ENCODE measurements at regions not wholly inside any gene's neighbourhood (a gene's known extent, or its start where the extent isn't known, plus 50 kb on each side); places are given as distances from the start of the nearest gene placed in this dataset.
"Not testable (repeated sequence)": the region's sequence is repeated elsewhere in the genome, so short reads cannot be mapped to it uniquely, and the experiment has no call there.

- DNase-seq (ENCODE audit: low read depth, low spot score) = no peak
- in situ Hi-C loops (cut with HindIII; ENCODE audit: low pct_unique_long_range_greater_than_20kb, low sequenced_read_pairs) = no loop called here
These were observed 478.1 kb upstream of the CHORDC1 start for GRCh38 chr11:90700789-90701439.

GRCh38 chr11:90699791-90700400 lies 477.0 kb upstream of the CHORDC1 start:
- no peak for DNase-seq (ENCODE audit: low read depth, low spot score)
- in situ Hi-C loops (cut with HindIII; ENCODE audit: low pct_unique_long_range_greater_than_20kb, low sequenced_read_pairs) = no loop called here

- in situ Hi-C loops (cut with HindIII; ENCODE audit: low pct_unique_long_range_greater_than_20kb, low sequenced_read_pairs) = no loop called here
- no peak for DNase-seq (ENCODE audit: low read depth, low spot score)
These were observed 475.4 kb upstream of the CHORDC1 start for GRCh38 chr11:90698238-90698637.

GRCh38 chr11:90675496-90675895 lies 452.6 kb upstream of the CHORDC1 start:
- in situ Hi-C loops (cut with HindIII; ENCODE audit: low pct_unique_long_range_greater_than_20kb, low sequenced_read_pairs); DNase-seq (ENCODE audit: low read depth, low spot score): not testable (repeated sequence)

GRCh38 chr11:90669094-90669493 lies 446.2 kb upstream of the CHORDC1 start:
- no peak for DNase-seq (ENCODE audit: low read depth, low spot score)
- in situ Hi-C loops (cut with HindIII; ENCODE audit: low pct_unique_long_range_greater_than_20kb, low sequenced_read_pairs) = no loop called here

- no peak for DNase-seq (ENCODE audit: low read depth, low spot score)
- in situ Hi-C loops (cut with HindIII; ENCODE audit: low pct_unique_long_range_greater_than_20kb, low sequenced_read_pairs) = no loop called here
These were observed 445.7 kb upstream of the CHORDC1 start for GRCh38 chr11:90668502-90668901.

- in situ Hi-C loops (cut with HindIII; ENCODE audit: low pct_unique_long_range_greater_than_20kb, low sequenced_read_pairs) = no loop called here
- DNase-seq (ENCODE audit: low read depth, low spot score) = no peak
These were observed 438.4 kb upstream of the CHORDC1 start for GRCh38 chr11:90661233-90661632.

GRCh38 chr11:90656171-90656570 lies 433.3 kb upstream of the CHORDC1 start:
- in situ Hi-C loops (cut with HindIII; ENCODE audit: low pct_unique_long_range_greater_than_20kb, low sequenced_read_pairs) = no loop called here

GRCh38 chr11:90650153-90650552 lies 427.3 kb upstream of the CHORDC1 start:
- in situ Hi-C loops (cut with HindIII; ENCODE audit: low pct_unique_long_range_greater_than_20kb, low sequenced_read_pairs) = no loop called here
- DNase-seq (ENCODE audit: low read depth, low spot score) = no peak

More at GRCh38 chr11:90656171-90656570, 433.3 kb upstream of the CHORDC1 start:
- DNase-seq (ENCODE audit: low read depth, low spot score) = no peak

GRCh38 chr11:90646706-90647105 lies 423.9 kb upstream of the CHORDC1 start:
- no peak for DNase-seq (ENCODE audit: low read depth, low spot score)
- in situ Hi-C loops (cut with HindIII; ENCODE audit: low pct_unique_long_range_greater_than_20kb, low sequenced_read_pairs) = no loop called here

- no peak for DNase-seq (ENCODE audit: low read depth, low spot score)
- in situ Hi-C loops (cut with HindIII; ENCODE audit: low pct_unique_long_range_greater_than_20kb, low sequenced_read_pairs) = no loop called here
These were observed 423.4 kb upstream of the CHORDC1 start for GRCh38 chr11:90646266-90646665.

- in situ Hi-C loops (cut with HindIII; ENCODE audit: low pct_unique_long_range_greater_than_20kb, low sequenced_read_pairs) = no loop called here
- peak; percentile 33 for DNase-seq (ENCODE audit: low read depth, low spot score)
These were observed 416.7 kb upstream of the CHORDC1 start for GRCh38 chr11:90639461-90639993.

GRCh38 chr11:90635886-90636285 lies 413.0 kb upstream of the CHORDC1 start:
- in situ Hi-C loops (cut with HindIII; ENCODE audit: low pct_unique_long_range_greater_than_20kb, low sequenced_read_pairs) = no loop called here
- DNase-seq (ENCODE audit: low read depth, low spot score) = no peak

GRCh38 chr11:90635151-90635550 lies 412.3 kb upstream of the CHORDC1 start:
- in situ Hi-C loops (cut with HindIII; ENCODE audit: low pct_unique_long_range_greater_than_20kb, low sequenced_read_pairs) = no loop called here
- DNase-seq (ENCODE audit: low read depth, low spot score) = no peak

GRCh38 chr11:90630176-90630575 lies 407.3 kb upstream of the CHORDC1 start:
- DNase-seq (ENCODE audit: low read depth, low spot score) = no peak
- in situ Hi-C loops (cut with HindIII; ENCODE audit: low pct_unique_long_range_greater_than_20kb, low sequenced_read_pairs) = no loop called here

- peak; percentile 84 for DNase-seq (ENCODE audit: low read depth, low spot score)
- in situ Hi-C loops (cut with HindIII; ENCODE audit: low pct_unique_long_range_greater_than_20kb, low sequenced_read_pairs) = no loop called here
These were observed 406.5 kb upstream of the CHORDC1 start for GRCh38 chr11:90629229-90629806.

GRCh38 chr11:90614318-90614717 lies 391.5 kb upstream of the CHORDC1 start:
- no peak for DNase-seq (ENCODE audit: low read depth, low spot score)
- in situ Hi-C loops (cut with HindIII; ENCODE audit: low pct_unique_long_range_greater_than_20kb, low sequenced_read_pairs) = no loop called here

GRCh38 chr11:90613037-90613436 lies 390.2 kb upstream of the CHORDC1 start:
- DNase-seq (ENCODE audit: low read depth, low spot score); in situ Hi-C loops (cut with HindIII; ENCODE audit: low pct_unique_long_range_greater_than_20kb, low sequenced_read_pairs): not testable (repeated sequence)

GRCh38 chr11:90606721-90607120 lies 383.9 kb upstream of the CHORDC1 start:
- no peak for DNase-seq (ENCODE audit: low read depth, low spot score)
- in situ Hi-C loops (cut with HindIII; ENCODE audit: low pct_unique_long_range_greater_than_20kb, low sequenced_read_pairs) = no loop called here
